Iris pigment epithelial cell (primary cell): ENCODE measurements at regions not wholly inside any gene's neighbourhood (a gene's known extent, or its start where the extent isn't known, plus 50 kb on each side); places are given as distances from the start of the nearest gene placed in this dataset.
A peak's percentile ranks its signal among the peaks of the same experiment; 100 is the strongest.

Experiments
- DNase-seq: peaks from one replicate; pipeline ENCODE4 v3.0.0-alpha.2; 2011; ENCODE audit warnings: low read depth

GRCh38 chr4:23333946-23334878, 555.6 kb downstream of the PPARGC1A start:
- DNase-seq: peak; percentile 61

DNA sequence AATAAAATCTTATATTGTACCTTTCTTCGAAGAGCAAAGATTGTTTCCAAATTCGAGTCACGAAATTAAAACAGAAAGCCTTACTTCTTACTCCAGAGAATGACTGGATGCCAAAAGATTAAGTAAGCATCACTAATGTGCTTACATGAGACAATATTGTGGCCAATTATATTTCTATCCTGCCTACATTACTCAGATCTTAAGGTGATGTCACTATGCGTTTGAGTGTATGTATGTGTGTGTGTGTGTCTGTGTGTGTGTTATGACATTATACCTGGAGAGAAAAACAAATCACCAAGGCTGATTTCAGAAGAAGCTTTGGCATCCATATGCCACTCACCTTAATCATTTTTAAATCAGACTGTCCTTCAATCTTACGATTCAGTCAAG, 556.3 kb downstream of the PPARGC1A start:
- peak; percentile 51 for DNase-seq

- peak; percentile 12 for DNase-seq
Measured at GRCh38 chr4:23332313-23332712, 557.5 kb downstream of the PPARGC1A start.

GRCh38 chr4:23327120-23327519, 562.7 kb downstream of the PPARGC1A start:
- DNase-seq: no peak

- peak; percentile 6 for DNase-seq
Measured at GRCh38 chr4:23324021-23324690, 565.7 kb downstream of the PPARGC1A start.

DNA sequence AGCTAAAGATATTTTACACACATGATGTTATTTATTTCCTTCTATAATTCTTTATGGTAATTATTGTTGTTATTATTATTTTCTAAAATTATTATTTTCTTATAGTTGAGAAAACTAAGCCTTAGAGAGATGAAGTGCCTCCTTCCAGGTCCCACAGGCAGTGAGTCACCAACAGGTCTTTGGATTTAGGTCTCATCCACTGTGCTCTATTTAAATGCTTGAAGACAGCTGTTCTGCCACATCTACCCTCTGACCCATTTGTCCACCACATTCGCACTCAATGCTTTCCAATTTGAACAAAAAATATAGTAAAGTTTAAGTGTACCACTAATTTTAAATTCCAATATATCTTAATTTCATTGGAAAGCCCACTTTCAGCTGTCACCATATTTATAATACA, 566.4 kb downstream of the PPARGC1A start:
- no peak for DNase-seq

- no peak for DNase-seq
Measured at GRCh38 chr4:23322732-23323131, 567.1 kb downstream of the PPARGC1A start.

DNA sequence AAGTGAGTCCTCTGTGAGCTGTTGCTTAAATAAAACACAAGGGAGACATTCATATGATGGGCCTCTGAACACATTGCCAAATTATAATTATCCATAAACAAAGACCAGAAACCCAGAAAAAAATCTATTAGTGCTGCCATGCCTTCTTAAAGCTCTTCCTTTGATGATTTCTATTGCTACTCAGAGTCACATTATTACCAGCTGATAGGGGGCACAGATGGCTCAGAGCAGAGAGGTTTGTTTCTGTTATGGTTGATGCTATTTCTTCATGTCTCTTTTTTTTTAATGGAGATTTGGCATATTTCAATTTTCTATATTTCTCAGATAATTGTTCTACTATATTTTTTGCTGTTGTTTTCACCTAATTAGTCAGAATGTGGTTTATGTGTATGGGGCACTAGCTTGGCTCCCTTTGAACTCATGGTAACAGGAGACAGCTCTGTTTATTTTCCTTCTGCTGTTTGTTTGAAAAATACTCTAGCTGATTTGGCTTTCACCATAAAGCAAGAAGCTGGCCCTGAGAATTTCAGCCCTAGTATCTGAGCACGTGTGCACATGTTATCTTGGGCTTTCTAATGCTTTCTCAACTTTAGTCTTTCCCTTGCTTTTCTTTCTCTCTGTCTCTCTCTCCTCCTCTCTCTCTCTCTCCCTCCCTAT, 568.8 kb downstream of the PPARGC1A start:
- DNase-seq: no peak

GRCh38 chr4:23312686-23313085, 577.2 kb downstream of the PPARGC1A start:
- no peak for DNase-seq

DNA sequence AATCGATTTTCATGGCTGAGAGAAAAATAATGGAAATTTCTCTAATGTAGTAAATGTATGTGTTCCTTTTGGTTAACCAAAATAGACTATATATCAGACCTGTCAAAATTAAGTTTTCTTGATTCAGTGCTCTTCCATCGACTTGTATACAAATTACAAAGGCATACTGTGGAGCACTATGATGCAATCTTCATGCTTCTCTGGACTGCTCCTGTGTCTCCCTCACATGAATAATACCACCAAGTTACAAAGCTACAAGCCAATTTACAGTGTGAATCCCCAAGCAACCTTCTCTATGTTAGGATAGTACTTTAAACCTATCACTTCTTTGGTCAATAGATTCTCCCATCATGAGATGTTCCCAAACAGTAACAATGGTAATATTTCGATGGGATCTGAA, 577.9 kb downstream of the PPARGC1A start:
- DNase-seq: no peak

GRCh38 chr4:23305026-23305425, 584.8 kb downstream of the PPARGC1A start:
- DNase-seq: peak; percentile 34

- DNase-seq: no peak
Measured at GRCh38 chr4:23298371-23298770, 591.5 kb downstream of the PPARGC1A start.

- DNase-seq: no peak
Measured at GRCh38 chr4:23297327-23297726, 592.5 kb downstream of the PPARGC1A start.

- no peak for DNase-seq
Measured at GRCh38 chr4:23291139-23291538, 598.4 kb downstream of the GBA3 start.

- no peak for DNase-seq
Measured at GRCh38 chr4:23290656-23291055, 597.9 kb downstream of the GBA3 start.

- no peak for DNase-seq
Measured at GRCh38 chr4:23279377-23279986, 586.7 kb downstream of the GBA3 start.

DNA sequence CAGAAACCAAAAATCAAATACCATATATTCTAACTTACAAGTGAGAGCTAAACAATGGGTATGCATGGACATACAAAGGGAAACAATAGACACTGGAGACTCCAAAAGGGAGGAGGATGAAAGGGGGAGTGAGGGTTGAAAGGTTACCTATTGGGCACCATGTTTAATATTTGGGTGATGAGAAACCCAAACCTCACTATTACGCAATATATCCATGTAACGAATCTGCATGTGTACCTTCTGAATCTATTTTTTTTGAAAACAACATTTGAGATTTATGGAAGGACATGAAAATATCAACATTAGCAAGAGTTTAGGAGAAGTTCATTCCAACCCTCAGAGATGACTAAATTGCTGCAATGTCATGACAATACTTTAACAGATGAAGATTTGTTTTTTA, 586.1 kb downstream of the GBA3 start:
- DNase-seq: no peak

GRCh38 chr4:23276076-23276475, 583.3 kb downstream of the GBA3 start:
- DNase-seq: no peak

DNA sequence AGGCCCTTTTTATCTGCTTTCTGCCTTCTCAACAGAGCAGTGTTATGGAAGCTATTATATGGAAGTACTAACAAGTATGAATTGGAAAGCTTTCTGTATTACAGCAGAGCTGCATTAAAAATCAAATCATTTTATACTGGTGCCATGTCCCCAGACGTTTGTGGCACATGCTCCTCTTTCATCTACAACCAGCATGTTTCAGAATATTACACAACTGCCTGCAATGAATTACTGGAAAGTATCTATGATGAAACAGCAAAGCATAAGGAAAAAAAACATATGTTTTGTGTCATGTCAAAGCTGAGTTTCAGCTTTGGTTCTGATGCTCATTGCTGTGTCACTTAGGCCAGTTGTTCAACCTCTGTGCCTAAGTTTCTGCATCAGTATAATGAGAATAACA, 576.8 kb downstream of the GBA3 start:
- DNase-seq: no peak

- no peak for DNase-seq
Measured at GRCh38 chr4:23268072-23268771, 575.5 kb downstream of the GBA3 start.

DNA sequence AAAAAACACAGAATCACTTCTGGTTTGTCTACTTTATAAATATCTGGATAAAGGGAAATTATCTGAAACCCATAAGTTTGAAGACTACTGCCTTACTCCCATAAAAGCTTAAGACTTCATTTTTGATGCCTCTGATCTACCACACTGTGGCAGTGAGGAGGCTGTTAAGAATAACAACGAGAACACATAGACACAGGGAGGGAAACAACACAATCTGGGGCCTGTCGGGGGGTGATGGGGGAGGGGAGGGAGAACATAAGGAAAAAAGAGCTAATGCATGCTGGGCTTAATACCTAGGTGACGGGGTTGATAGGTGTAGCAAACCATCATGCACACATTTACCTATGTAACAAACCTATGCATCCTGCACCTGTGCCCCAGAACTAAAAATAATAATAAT, 573.7 kb downstream of the GBA3 start:
- DNase-seq: no peak

DNA sequence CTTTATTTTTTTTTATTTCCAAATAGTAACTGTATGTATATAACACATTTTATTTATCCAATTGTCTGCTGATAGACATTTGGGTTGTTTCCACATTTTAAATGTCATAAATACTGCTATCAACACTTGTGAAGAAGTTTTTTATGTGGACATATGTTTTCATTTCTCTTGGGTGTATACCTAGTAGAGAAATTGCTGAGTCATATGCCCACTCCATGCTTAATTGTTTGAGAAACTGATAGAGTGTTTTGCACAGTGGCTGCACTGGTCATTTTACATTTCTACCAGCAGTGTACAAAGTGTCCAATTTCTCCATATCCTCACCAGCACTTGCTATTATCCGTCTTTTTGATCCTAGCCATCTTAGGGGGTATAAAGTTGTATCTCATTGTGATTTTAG, 567.8 kb downstream of the GBA3 start:
- DNase-seq: no peak
